Head of caudate nucleus (tissue), 42 donors: ENCODE measurements at regions not wholly inside any gene's neighbourhood (a gene's known extent, or its start where the extent isn't known, plus 50 kb on each side); places are given as distances from the start of the nearest gene placed in this dataset.

ENCODE experiments used
- DNase-seq, 42 donors: peaks; one replicate each; pipeline versions ENCODE4 v3.0.0 to v3.0.0-alpha.2; 2020 to 2021; ENCODE audit warnings: mixed read lengths in 7 of 42
- intact Hi-C: fragments of 100-400 bp; cut with DNase I; formaldehyde crosslinking; loops from one replicate; pipeline ENCODE4 v1.15.0; 2022

DNA sequence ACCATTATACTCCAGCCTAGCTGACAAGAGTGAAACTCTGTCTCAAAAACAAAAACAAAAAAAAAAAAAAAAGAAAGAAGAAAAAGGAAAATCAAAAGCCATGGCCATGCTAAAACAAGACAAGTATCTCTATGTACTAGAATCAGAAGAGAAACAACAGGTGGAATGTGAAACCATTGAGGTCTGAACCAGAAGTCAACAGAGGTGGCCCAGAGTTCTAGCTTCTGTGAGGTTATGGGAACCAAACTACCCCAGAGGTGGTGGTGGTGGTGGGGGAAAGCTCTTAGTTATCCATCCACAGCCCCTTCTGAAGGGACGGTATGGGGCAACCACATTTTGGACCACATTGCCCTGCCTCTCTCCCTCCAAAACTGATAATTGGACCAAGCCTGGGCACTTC, 59.5 kb upstream of the ZNF366 start:
- DNase-seq, result no peak
- intact Hi-C loops, result no loop called here

DNA sequence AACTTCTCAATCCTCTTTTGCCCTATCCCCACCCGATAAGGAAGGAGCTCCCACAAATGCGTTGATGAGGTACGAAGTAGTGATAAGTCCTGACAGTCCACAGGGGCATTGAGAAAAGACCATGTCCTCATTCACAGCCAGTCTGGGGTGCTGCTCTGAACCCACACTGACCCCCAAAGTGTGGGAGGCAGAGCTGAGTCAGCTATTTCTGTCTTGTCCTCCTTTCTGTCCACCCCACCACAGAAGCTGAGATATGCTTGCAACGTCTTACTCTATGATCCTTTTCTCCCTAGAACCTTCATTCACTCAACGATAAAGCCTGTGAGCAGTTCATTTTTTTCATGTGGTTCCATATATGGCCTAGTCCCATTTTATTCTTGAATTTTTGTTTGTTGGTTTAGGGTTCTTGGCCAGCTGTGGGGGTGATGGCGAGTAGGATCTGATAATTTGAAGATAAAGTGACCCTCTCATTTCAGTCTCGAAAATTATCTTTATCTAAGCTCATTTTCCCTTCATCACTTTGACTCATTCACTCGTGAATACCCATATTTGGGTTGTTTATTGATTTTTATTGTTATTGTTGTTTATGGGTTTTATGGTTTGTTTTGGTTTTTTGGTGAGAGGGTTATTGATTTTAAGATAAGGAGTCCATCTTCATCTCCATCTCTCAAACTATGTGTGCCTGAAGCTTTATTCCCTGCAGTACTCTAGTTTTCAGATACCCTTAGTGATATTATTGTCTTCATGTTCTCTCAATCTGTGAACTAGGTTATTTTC, 58.5 kb upstream of the ZNF366 start:
- intact Hi-C loops, result no loop called here
- no peak for DNase-seq

DNA sequence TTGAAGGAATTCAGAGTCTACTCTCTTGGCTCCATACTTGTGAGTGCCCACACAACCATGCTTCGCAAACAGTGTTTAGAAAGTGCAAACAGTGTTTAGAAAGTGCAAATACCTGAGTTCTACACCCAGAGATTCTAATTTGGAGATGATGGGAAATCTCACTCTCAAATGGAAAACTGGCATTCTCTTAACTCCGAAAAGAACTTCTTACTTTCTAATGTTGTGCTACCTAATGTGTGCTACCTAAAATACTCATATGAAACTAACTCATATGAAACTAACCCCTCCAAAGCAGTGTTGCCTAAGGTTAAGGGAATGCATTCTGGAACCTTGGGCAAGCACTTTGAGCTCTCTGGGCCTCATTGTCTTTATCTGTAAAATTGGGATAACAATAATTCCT, 55.5 kb upstream of the ZNF366 start:
- DNase-seq, result no peak
- intact Hi-C loops, result no loop called here

DNA sequence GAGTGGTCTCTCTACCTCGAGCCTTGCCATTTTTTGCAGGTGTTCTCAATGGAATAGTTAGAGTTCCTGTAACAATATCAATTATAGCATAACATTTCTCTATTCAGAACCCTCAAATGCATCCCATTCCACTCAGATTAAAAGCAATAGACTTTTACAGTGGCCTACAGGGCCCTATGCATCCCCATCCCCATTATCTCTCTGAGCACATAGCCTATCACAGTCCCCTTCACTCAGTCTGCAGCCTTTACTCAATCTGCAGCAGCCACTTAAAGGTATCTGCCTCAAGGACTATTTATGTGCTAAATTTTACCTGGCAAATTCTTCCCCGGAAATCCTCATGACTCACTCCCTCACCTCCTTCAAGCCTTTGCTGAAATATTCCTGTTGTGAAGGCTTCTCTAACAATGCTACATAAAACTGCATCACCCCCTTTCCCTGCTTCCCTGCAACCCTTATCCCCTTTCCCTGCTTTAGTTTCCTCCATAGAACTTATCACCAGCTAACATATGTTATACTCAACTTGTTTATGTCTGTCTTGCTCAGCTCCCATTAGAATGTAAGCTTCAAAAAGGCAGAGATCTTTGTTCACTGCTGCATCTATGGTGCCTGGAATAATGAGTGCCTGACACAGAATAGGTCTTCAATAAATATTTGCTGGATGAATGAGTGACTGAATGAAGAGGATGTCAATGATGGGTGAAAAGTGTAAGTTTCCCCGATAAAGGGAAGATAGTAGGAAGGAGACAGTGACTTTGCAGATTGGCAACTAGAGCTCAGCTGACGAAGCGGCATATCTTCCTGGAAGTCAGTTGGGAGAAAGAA, 54.1 kb upstream of the ZNF366 start:
- DNase-seq, result peak in 7 of 42 donors; percentile 22 to 61 (median 32)

DNA sequence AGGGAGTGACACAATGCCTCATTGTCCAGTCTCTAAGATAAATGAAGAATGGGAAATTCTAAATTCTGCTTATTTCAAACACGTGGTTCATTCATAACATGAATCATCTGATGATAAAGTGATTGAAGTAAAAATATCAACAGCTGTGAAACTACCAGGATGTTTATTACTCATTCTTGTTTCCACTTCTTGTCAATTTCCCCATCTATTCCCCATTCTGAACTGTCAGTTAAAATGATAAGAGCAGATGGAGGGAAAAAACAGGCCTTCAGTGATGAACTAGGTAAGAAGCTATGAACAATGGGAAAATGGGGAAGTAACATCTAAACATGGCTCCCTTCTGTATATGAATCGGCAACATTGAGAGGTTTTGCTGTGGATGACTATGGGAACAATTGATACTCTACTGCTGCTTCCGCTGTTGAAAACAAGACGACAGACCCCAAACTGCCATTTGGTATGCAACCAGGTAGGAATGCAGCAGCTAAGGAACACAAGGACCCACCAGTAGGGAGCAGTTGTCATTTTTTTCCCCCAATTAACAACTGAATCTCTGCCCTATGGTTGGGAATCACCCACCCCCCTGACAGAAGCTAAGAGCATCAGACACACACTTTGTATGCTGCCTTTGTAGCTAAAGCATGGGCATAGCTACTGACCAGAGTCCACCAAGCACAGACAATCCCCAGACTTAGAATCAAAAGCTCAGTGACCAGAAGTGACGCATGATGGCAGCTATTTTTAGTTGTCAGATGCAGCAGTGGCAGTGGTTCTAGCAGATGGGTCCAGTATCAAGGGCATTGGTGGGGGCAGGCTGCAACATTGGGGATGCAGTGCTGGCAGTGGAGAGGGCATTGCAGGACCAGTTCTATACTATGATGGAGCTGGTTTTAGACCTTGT, 52.9 kb upstream of the ZNF366 start:
- DNase-seq, result peak in 18 of 42 donors; percentile 9 to 58 (median 28)
- intact Hi-C loops, result loop anchor here (10.0 kb wide), 1 partner anchor 45 kb away; no protein-coding TSS in a partner anchor

More for the DNA sequence above, 54.1 kb upstream of the ZNF366 start:
- intact Hi-C loops, result no loop called here

DNA sequence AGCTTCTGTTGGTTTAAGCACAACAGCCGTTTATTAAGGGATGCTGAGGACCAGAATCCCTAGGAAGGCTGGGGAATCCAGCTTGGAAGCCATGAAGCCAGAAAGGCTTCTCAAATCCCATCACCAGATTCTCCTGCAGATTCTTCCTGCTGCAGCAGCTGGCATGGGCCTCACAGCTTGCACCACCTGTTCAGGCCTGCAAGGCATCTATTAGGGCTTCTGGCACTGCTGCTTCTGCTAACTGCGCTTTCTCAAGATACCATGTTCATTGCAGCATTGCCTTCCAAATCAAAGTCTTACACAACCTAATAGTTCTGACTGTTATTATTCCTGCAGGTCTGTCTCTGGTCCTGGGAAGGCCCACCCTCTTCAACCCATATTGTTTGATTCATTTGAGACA, 51.2 kb upstream of the ZNF366 start:
- intact Hi-C loops, result loop anchor here (10.0 kb wide), 1 partner anchor 46 kb away; no protein-coding TSS in a partner anchor
- DNase-seq, result no peak

DNA sequence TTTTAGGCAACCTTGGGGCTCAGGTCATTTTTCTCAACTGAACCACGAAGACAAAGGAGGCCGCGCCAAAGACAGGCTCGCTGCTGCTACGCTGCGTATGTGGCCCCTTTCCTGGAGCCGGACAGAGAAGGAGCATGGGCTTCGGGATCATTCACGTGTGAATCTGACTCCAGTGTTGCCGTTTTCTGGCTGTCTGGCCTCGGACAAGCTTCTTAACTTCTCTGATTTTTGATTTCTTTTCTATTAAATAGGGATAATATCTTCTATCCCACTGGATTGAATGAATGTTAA, 50.8 kb upstream of the ZNF366 start:
- no peak for DNase-seq
- intact Hi-C loops, result loop anchor here (10.0 kb wide), 1 partner anchor 47 kb away; no protein-coding TSS in a partner anchor

DNA sequence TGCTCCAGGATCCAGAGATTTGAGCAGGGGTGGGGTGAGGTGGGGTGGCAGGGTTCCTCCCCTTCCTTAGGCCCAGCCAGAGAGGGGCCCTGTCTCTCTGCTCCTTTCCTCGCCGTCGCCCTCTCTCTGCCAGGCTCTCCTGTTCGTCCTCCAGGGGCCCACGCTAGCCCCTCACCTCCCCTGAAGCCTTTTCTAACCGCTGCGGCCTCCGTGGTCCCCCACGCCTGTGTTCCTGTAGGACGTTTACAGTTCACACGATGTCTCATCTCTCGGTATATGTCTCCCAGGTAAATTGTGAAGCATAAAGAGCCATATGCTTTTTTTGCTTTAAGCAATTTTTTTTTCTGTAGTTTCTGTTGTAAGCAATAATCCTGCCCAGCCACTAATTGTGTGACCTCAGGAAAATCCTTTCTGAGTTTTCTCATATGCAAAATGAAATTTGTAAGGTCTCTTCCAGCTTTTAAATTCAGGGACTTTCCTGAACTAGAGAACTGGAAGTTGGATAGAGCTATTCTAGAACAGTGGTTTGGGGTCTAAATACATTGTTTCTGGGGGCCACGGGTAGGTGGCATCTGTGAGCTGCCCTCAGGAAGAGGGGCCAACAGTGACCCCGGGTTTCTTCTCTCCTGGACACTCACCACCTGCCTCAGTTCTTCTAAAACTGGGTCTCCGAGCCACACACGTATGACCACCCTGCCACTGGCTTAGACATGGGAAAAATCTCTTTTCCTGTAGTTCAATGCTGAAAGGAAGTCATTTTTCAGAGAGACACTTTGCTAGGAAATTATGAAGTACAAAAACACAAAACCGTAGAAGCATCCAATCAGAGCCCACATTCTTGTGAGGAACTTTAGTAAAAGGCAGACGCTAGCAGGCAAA, 50.2 kb upstream of the ZNF366 start:
- intact Hi-C loops, result loop anchor here (10.0 kb wide), 1 partner anchor 47 kb away; no protein-coding TSS in a partner anchor
- peak in 2 of 42 donors; percentile 6 to 38 for DNase-seq
